ENCODE measurements at regions not wholly inside any gene's neighbourhood (a gene's known extent, or its start where the extent isn't known, plus 50 kb on each side); places are given as distances from the start of the nearest gene placed in this dataset.

- TF ChIP-seq POLR2A (IDR thresholded peaks at IDR 0.05) (no peak), CTCF (IDR thresholded peaks at IDR 0.05 in 8 of 11, conservative IDR thresholded peaks at IDR 0.05 in 3 of 11) (no peak)
These were observed 435.0 kb upstream of the C2CD4B start for GRCh38 chr15:62599791-62600777.
